ENCODE measurements at regions not wholly inside any gene's neighbourhood (a gene's known extent, or its start where the extent isn't known, plus 50 kb on each side); places are given as distances from the start of the nearest gene placed in this dataset.

GRCh38 chr9:95770653-95771131 lies 104.8 kb upstream of the ERCC6L2 start:
- TF ChIP-seq, protein P1, sequence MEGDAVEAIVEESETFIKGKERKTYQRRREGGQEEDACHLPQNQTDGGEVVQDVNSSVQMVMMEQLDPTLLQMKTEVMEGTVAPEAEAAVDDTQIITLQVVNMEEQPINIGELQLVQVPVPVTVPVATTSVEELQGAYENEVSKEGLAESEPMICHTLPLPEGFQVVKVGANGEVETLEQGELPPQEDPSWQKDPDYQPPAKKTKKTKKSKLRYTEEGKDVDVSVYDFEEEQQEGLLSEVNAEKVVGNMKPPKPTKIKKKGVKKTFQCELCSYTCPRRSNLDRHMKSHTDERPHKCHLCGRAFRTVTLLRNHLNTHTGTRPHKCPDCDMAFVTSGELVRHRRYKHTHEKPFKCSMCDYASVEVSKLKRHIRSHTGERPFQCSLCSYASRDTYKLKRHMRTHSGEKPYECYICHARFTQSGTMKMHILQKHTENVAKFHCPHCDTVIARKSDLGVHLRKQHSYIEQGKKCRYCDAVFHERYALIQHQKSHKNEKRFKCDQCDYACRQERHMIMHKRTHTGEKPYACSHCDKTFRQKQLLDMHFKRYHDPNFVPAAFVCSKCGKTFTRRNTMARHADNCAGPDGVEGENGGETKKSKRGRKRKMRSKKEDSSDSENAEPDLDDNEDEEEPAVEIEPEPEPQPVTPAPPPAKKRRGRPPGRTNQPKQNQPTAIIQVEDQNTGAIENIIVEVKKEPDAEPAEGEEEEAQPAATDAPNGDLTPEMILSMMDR (conservative IDR thresholded peaks at IDR 0.05; ENCODE audit: low read depth in 2 of 2), result no peak
- TF ChIP-seq EZH2 (IDR thresholded peaks at IDR 0.05; ENCODE audit: low read depth, unreplicated experiment), result no peak
- TF ChIP-seq, protein P2, sequence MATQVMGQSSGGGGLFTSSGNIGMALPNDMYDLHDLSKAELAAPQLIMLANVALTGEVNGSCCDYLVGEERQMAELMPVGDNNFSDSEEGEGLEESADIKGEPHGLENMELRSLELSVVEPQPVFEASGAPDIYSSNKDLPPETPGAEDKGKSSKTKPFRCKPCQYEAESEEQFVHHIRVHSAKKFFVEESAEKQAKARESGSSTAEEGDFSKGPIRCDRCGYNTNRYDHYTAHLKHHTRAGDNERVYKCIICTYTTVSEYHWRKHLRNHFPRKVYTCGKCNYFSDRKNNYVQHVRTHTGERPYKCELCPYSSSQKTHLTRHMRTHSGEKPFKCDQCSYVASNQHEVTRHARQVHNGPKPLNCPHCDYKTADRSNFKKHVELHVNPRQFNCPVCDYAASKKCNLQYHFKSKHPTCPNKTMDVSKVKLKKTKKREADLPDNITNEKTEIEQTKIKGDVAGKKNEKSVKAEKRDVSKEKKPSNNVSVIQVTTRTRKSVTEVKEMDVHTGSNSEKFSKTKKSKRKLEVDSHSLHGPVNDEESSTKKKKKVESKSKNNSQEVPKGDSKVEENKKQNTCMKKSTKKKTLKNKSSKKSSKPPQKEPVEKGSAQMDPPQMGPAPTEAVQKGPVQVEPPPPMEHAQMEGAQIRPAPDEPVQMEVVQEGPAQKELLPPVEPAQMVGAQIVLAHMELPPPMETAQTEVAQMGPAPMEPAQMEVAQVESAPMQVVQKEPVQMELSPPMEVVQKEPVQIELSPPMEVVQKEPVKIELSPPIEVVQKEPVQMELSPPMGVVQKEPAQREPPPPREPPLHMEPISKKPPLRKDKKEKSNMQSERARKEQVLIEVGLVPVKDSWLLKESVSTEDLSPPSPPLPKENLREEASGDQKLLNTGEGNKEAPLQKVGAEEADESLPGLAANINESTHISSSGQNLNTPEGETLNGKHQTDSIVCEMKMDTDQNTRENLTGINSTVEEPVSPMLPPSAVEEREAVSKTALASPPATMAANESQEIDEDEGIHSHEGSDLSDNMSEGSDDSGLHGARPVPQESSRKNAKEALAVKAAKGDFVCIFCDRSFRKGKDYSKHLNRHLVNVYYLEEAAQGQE (IDR thresholded peaks at IDR 0.05; ENCODE audit: unreplicated experiment), result no peak
- no peak for TF ChIP-seq POLR2AphosphoS5 (IDR thresholded peaks at IDR 0.05; ENCODE audit: low read depth)
- no peak for TF ChIP-seq EZH2phosphoT487 (IDR thresholded peaks at IDR 0.05; ENCODE audit: unreplicated experiment)
- TF ChIP-seq CREB1 (CRISPR knock-in tag; IDR thresholded peaks at IDR 0.05; ENCODE audit: low read depth), result no peak
- no peak for TF ChIP-seq ETS1 (IDR thresholded peaks at IDR 0.05)
- no peak for TF ChIP-seq ZNF331 (CRISPR knock-in tag; IDR thresholded peaks at IDR 0.05; ENCODE audit: low read depth)
- no peak for TF ChIP-seq STAT1 (IDR thresholded peaks at IDR 0.05; ENCODE audit: unreplicated experiment)

Measured in GM23338 (cell line).